ENCODE measurements at regions not wholly inside any gene's neighbourhood (a gene's known extent, or its start where the extent isn't known, plus 50 kb on each side); places are given as distances from the start of the nearest gene placed in this dataset.

DNA sequence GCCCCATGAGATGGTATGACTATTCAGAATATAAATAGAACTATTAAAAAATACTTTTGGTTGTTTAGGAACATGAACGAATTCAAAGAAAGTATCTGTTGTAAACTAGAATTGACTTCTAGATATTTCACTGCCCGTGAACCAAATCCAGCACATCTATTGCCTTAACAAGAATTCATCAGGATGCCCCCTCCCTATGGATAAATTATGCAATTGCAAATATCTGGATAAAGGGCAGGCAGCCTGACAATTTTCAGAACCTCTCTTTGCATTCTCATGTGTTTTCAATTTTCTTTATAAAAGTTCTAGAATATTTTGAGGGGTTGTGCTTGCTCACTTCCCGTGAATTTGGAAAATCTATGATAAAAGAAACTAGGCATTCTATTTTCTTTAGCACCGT, 822.1 kb upstream of the SORCS1 start:
- Histone ChIP-seq H3K9ac (ENCODE audit: low read length in 3 of 3) (no peak overlapping the region), H3K27ac (ENCODE audit: low read depth in 2 of 2, low read length in 2 of 2) (no peak overlapping the region), H3K36me3 (ENCODE audit: control insufficient read depth in 2 of 3, insufficient read depth in 3 of 3, low read length in 3 of 3) (no peaks in the 10 kb centered on the region), H3K4me3 (ENCODE audit: low read length in 3 of 3) (no peak overlapping the region), H3K4me1 (ENCODE audit: control insufficient read depth in 2 of 3, insufficient read depth in 2 of 3, low read depth in 1 of 3, low read length in 3 of 3) (no peaks in the 10 kb centered on the region), H3K9me3 (ENCODE audit: control insufficient read depth in 2 of 3, insufficient read depth in 1 of 3, low read length in 3 of 3) (no peaks in the 10 kb centered on the region), H3K27me3 (ENCODE audit: control insufficient read depth, insufficient read depth, low read length) (no peaks in the 10 kb centered on the region)
- DNase-seq (no peak), FAIRE-seq (no peak)
- intact Hi-C loops (cut with DNase I) = no loop called here
- TF ChIP-seq, protein P1, sequence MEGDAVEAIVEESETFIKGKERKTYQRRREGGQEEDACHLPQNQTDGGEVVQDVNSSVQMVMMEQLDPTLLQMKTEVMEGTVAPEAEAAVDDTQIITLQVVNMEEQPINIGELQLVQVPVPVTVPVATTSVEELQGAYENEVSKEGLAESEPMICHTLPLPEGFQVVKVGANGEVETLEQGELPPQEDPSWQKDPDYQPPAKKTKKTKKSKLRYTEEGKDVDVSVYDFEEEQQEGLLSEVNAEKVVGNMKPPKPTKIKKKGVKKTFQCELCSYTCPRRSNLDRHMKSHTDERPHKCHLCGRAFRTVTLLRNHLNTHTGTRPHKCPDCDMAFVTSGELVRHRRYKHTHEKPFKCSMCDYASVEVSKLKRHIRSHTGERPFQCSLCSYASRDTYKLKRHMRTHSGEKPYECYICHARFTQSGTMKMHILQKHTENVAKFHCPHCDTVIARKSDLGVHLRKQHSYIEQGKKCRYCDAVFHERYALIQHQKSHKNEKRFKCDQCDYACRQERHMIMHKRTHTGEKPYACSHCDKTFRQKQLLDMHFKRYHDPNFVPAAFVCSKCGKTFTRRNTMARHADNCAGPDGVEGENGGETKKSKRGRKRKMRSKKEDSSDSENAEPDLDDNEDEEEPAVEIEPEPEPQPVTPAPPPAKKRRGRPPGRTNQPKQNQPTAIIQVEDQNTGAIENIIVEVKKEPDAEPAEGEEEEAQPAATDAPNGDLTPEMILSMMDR (IDR thresholded peaks at IDR 0.05; ENCODE audit: borderline replicate concordance, extremely low read depth, insufficient read depth) = no peak

DNA sequence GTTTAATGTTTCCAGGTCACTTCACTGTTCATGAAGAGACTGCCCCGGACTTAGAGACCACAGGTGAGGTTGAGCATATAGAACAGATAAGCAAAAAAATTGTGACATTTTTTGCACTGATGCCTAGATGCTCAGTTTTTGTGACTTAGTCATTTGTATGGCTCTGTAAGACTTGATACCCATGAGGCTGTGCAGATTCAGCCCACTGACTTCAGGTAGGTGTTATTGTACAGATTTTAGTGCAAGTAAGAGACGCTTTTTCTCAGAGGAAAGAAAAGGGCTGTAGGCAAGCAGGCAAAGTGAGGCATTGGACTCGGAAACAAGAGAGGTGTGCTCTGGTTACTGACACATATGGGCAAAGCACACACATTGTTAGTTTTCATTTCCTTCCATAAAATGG, 820.1 kb upstream of the SORCS1 start:
- H3K4me3 ChIP-seq (ENCODE audit: low read length in 3 of 3) = no peak overlapping the region
- no peak for FAIRE-seq

DNA sequence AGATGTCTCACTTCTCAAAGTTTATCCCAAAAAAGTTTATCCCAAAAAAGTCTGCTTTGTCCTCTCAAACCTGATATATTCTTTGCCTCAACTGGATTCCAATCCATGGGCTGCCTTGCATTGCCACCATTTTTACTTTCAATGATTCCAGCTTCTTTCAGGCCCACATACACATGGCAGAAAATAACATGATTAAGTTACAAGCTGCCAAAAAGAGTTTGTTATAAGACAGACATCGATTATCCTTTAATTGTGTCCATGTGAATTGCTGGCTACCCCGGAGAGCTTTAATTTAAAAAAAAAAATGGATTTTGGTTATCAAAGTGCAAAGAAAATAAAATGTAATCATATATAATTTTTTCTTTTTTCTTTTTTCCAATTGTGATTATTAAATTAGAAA, 819.6 kb upstream of the SORCS1 start:
- intact Hi-C loops (cut with DNase I) = no loop called here
- Histone ChIP-seq H3K9me3 (ENCODE audit: control insufficient read depth in 2 of 3, insufficient read depth in 1 of 3, low read length in 3 of 3) (no peaks in the 10 kb centered on the region), H3K9ac (ENCODE audit: low read length in 3 of 3) (no peak overlapping the region), H3K4me1 (ENCODE audit: control insufficient read depth in 2 of 3, insufficient read depth in 2 of 3, low read depth in 1 of 3, low read length in 3 of 3) (no peaks in the 10 kb centered on the region), H3K4me3 (ENCODE audit: low read length in 3 of 3) (no peak overlapping the region), H3K36me3 (ENCODE audit: control insufficient read depth in 2 of 3, insufficient read depth in 3 of 3, low read length in 3 of 3) (no peaks in the 10 kb centered on the region), H3K27ac (ENCODE audit: low read depth in 2 of 2, low read length in 2 of 2) (no peak overlapping the region), H3K27me3 (ENCODE audit: control insufficient read depth, insufficient read depth, low read length) (no peaks in the 10 kb centered on the region)
- TF ChIP-seq, protein P1 (IDR thresholded peaks at IDR 0.05; ENCODE audit: borderline replicate concordance, extremely low read depth, insufficient read depth) = no peak
- DNase-seq = no peak
- FAIRE-seq = no peak

More for the DNA sequence above, 820.1 kb upstream of the SORCS1 start:
- H3K9ac ChIP-seq (ENCODE audit: low read length in 3 of 3) = no peak overlapping the region
- intact Hi-C loops (cut with DNase I) = no loop called here
- DNase-seq = no peak
- TF ChIP-seq, protein P1 (IDR thresholded peaks at IDR 0.05; ENCODE audit: borderline replicate concordance, extremely low read depth, insufficient read depth) = no peak
- H3K36me3 ChIP-seq (ENCODE audit: control insufficient read depth in 2 of 3, insufficient read depth in 3 of 3, low read length in 3 of 3) = no peaks in the 10 kb centered on the region
- no peak overlapping the region for H3K27ac ChIP-seq (ENCODE audit: low read depth in 2 of 2, low read length in 2 of 2)
- no peaks in the 10 kb centered on the region for H3K27me3 ChIP-seq (ENCODE audit: control insufficient read depth, insufficient read depth, low read length)
- H3K4me1 ChIP-seq (ENCODE audit: control insufficient read depth in 2 of 3, insufficient read depth in 2 of 3, low read depth in 1 of 3, low read length in 3 of 3) = no peaks in the 10 kb centered on the region
- H3K9me3 ChIP-seq (ENCODE audit: control insufficient read depth in 2 of 3, insufficient read depth in 1 of 3, low read length in 3 of 3) = no peaks in the 10 kb centered on the region

DNA sequence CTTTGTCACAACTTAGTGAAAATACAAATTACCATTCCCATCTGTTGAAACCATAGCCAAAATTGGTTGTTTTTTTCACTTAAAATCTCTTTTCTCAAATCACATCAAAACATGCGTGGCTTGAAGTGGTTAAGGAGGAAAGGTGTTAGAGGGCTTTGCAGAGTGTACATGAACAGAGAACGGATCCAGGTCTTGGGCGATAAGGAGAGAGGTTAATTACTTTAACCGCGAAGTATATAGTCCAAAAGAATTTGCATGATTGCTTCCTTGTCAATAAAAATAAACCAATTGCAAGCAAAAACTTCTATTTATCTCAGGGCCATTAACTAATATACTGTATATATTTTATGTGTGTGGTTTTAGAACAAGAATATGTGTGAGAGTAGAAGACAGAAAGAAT, 813.9 kb upstream of the SORCS1 start:
- no peak overlapping the region for H3K4me3 ChIP-seq (ENCODE audit: low read length in 3 of 3)
- no peak for FAIRE-seq
- H3K36me3 ChIP-seq (ENCODE audit: control insufficient read depth in 2 of 3, insufficient read depth in 3 of 3, low read length in 3 of 3) = no peaks in the 10 kb centered on the region
- no peaks in the 10 kb centered on the region for H3K27me3 ChIP-seq (ENCODE audit: control insufficient read depth, insufficient read depth, low read length)
- H3K9me3 ChIP-seq (ENCODE audit: control insufficient read depth in 2 of 3, insufficient read depth in 1 of 3, low read length in 3 of 3) = no peaks in the 10 kb centered on the region
- TF ChIP-seq, protein P1 (IDR thresholded peaks at IDR 0.05; ENCODE audit: borderline replicate concordance, extremely low read depth, insufficient read depth) = no peak
- intact Hi-C loops (cut with DNase I) = no loop called here
- no peak overlapping the region for H3K27ac ChIP-seq (ENCODE audit: low read depth in 2 of 2, low read length in 2 of 2)
- no peak for DNase-seq
- H3K4me1 ChIP-seq (ENCODE audit: control insufficient read depth in 2 of 3, insufficient read depth in 2 of 3, low read depth in 1 of 3, low read length in 3 of 3) = no peaks in the 10 kb centered on the region
- no peak overlapping the region for H3K9ac ChIP-seq (ENCODE audit: low read length in 3 of 3)

Data from kidney (tissue), 13 donors.